OCI-LY7 (cell line): ENCODE measurements at regions not wholly inside any gene's neighbourhood (a gene's known extent, or its start where the extent isn't known, plus 50 kb on each side); places are given as distances from the start of the nearest gene placed in this dataset.

ENCODE experiments used
- BruUV-seq: library from RNA; stranded (reverse); fragments of 400-500 nt; replicated peaks from 2 replicates; lab custom pipeline; 2021; lab: Mats Ljungman, UMichigan
- CTCF ChIA-PET: fragments of 300-600 bp; sonication (Branson Sonifier 250); formaldehyde crosslinking; loops from one replicate; lab custom pipeline; 2022; ENCODE audit warnings: antibody characterized with exemption; ENCODE audit not compliant: unreplicated experiment; lab: Charles Lee
- POLR2A ChIA-PET: fragments of 300-600 bp; sonication (Branson Sonifier 250); formaldehyde crosslinking; loops from one replicate; lab custom pipeline; 2022; ENCODE audit warnings: antibody characterized with exemption; lab: Charles Lee
- DNase-seq: peaks from one replicate; pipeline ENCODE4 v3.0.0-alpha.2; 2015; ENCODE audit warnings: low spot score
- H2AFZ ChIP-seq: fragments of 200-600 bp; sonication (generic), shearing (Covaris generic); 2 replicates; pipeline ENCODE4 v1.6.1; 2014; ENCODE audit warnings: mild to moderate bottlenecking, antibody characterized with exemption, low read length, moderate library complexity
- H3K27ac ChIP-seq: fragments of 200-600 bp; sonication (generic); 2 replicates; pipeline ENCODE4 v1.5.1; 2014; ENCODE audit warnings: mixed run types, low read depth, mild to moderate bottlenecking, moderate library complexity, low read length, inconsistent platforms; ENCODE audit not compliant: poor library complexity, severe bottlenecking
- H3K36me3 ChIP-seq: fragments of 200-600 bp; sonication (generic); 2 replicates; pipeline ENCODE4 v1.6.1; 2014; ENCODE audit warnings: mild to moderate bottlenecking, antibody characterized with exemption, low read length, moderate library complexity, mixed read lengths; ENCODE audit not compliant: insufficient read depth
- H3K4me1 ChIP-seq: fragments of 200-600 bp; sonication (generic); 2 replicates; pipeline ENCODE4 v1.5.1; 2014; ENCODE audit warnings: mild to moderate bottlenecking, low read length; ENCODE audit not compliant: insufficient read depth, poor library complexity, severe bottlenecking
- H3K4me2 ChIP-seq: fragments of 200-600 bp; sonication (generic); 2 replicates; pipeline ENCODE4 v1.6.1; 2014; ENCODE audit warnings: mild to moderate bottlenecking, low read length
- H3K4me3 ChIP-seq: fragments of 200-600 bp; sonication (generic); 2 replicates; pipeline ENCODE4 v1.5.1; 2014; ENCODE audit warnings: mild to moderate bottlenecking, low read depth, low read length; ENCODE audit not compliant: poor library complexity, severe bottlenecking
- H3K79me2 ChIP-seq: fragments of 200-600 bp; sonication (generic); 2 replicates; pipeline ENCODE4 v1.6.1; 2016; ENCODE audit warnings: low read depth, mild to moderate bottlenecking, low read length, moderate library complexity, mixed read lengths; ENCODE audit not compliant: insufficient read depth
- H3K9me2 ChIP-seq: fragments of 200-600 bp; sonication (generic); 2 replicates; pipeline ENCODE4 v1.6.1; 2016; ENCODE audit warnings: mild to moderate bottlenecking, low read length, mixed read lengths; ENCODE audit not compliant: insufficient read depth
- H3K9me3 ChIP-seq: fragments of 200-600 bp; sonication (generic); 2 replicates; pipeline ENCODE4 v1.6.1; 2014; ENCODE audit warnings: mild to moderate bottlenecking, mixed run types, low read length, mixed read lengths
- H4K20me1 ChIP-seq: fragments of 200-600 bp; sonication (generic); 2 replicates; pipeline ENCODE4 v1.6.1; 2014; ENCODE audit warnings: mild to moderate bottlenecking, antibody characterized with exemption, low read length, moderate library complexity, mixed read lengths; ENCODE audit not compliant: insufficient read depth
- EZH2phosphoT487 ChIP-seq: fragments of 200-600 bp; sonication (generic); IDR thresholded peaks from 2 replicates; pipeline ENCODE4 v1.6.1; 2018; ENCODE audit warnings: low read depth, borderline replicate concordance, mild to moderate bottlenecking, mixed run types, antibody characterized with exemption, low read length, moderate library complexity, mixed read lengths
- intact Hi-C: fragments of 100-400 bp; cut with micrococcal nuclease; formaldehyde crosslinking; loops from one replicate; pipeline ENCODE4 v1.10.0; 2022; ENCODE audit not compliant: unreplicated experiment
- TF ChIP-seq, protein P1 (sequence below): fragments of 200-600 bp; sonication (generic); conservative IDR thresholded peaks from 2 replicates; pipeline ENCODE4 v1.5.1; 2014; ENCODE audit warnings: mild to moderate bottlenecking, antibody characterized with exemption, low read length, moderate library complexity, mixed read lengths

DNA sequence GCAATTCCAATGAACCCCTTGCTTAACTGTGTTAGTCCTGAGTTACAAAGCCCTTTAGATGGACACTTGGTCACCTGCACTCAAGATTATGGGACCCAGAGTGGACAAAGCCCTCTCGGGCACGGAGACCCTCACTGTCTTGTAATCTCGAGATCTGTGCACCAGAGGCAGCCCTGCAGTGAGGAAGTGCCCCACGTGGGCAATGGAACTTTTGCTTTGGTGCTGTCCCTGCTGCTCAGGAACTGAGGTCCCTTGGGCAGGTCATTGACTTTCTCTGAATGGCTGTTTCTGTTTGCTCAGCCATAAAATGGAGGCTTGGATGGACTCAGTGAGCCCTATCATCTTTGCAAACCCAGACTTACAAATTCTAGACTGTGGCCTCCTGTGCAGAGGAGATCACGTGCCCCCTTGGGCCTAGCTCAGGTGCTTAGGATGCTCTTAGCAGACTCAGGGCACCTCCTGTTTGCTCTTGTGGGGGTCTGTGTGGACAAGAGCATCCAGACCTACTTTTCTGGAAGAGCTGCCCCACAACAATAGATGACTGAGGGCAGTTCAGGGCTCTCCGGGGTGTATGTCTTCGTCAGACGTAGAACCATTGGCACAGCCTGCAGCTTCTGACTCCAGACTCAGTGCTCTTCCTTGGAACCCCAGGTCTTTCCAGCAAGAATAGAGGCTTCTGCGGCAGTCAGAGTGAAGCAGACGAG lies 94.5 kb upstream of the HS6ST1 start:
- CTCF ChIA-PET = no interaction called here
- DNase-seq = no peak

DNA sequence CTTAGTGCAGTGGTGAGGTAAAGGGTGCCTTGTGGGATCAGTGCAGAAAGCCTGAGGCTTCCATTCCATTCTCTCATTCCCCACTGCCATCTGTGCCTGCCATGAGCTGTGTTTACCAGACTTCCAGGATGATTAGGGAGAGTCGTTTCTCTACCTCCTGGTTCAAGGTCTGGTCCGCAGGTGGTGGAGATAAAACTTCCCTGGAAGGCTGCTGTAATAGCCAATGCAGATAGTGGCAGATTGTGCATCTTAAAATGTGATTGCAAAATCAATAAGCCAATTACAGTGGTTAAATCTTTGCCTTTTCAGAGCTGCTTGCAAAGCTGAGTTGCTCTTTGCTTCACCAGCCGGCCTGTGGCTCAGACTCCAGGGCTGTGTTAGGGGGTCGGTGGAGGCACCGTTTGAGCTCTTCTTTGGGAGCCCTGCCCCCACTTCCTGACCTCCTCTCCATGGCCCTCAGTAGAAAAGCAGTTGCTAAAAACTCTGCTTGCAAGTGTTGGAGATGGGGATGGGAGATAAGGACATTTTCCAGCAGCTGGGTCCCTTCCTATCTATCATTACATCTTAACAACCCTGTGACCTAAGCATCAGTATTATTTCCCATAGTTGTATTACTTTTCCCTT lies 95.2 kb upstream of the HS6ST1 start:
- TF ChIP-seq EZH2phosphoT487 = no peak
- TF ChIP-seq, protein P1, sequence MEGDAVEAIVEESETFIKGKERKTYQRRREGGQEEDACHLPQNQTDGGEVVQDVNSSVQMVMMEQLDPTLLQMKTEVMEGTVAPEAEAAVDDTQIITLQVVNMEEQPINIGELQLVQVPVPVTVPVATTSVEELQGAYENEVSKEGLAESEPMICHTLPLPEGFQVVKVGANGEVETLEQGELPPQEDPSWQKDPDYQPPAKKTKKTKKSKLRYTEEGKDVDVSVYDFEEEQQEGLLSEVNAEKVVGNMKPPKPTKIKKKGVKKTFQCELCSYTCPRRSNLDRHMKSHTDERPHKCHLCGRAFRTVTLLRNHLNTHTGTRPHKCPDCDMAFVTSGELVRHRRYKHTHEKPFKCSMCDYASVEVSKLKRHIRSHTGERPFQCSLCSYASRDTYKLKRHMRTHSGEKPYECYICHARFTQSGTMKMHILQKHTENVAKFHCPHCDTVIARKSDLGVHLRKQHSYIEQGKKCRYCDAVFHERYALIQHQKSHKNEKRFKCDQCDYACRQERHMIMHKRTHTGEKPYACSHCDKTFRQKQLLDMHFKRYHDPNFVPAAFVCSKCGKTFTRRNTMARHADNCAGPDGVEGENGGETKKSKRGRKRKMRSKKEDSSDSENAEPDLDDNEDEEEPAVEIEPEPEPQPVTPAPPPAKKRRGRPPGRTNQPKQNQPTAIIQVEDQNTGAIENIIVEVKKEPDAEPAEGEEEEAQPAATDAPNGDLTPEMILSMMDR = no peak
- no peaks in the 10 kb centered on the region for H4K20me1 ChIP-seq
- intact Hi-C loops = no loop called here
- H3K36me3 ChIP-seq = no peaks in the 10 kb centered on the region
- CTCF ChIA-PET = no interaction called here
- H3K4me2 ChIP-seq = no peak overlapping the region
- no TSS peak for BruUV-seq
- no peaks in the 10 kb centered on the region for H3K9me3 ChIP-seq
- H2AFZ ChIP-seq = no peak overlapping the region
- H3K4me3 ChIP-seq = no peak overlapping the region
- H3K9me2 ChIP-seq = no peaks in the 10 kb centered on the region
- POLR2A ChIA-PET = interaction anchor here (0.7 kb wide), 2 partner anchors 30 to 42 kb away, joined by 4 read pairs; no protein-coding TSS in a partner anchor
- DNase-seq = no peak
- no peaks in the 10 kb centered on the region for H3K79me2 ChIP-seq
- H3K27ac ChIP-seq = no peak overlapping the region
- H3K4me1 ChIP-seq = no peaks in the 10 kb centered on the region

More for the DNA sequence above, 94.5 kb upstream of the HS6ST1 start:
- Histone ChIP-seq H3K9me2 (no peaks in the 10 kb centered on the region), H3K4me2 (no peak overlapping the region), H3K9me3 (no peaks in the 10 kb centered on the region), H3K36me3 (no peaks in the 10 kb centered on the region), H3K79me2 (no peaks in the 10 kb centered on the region), H3K27ac (no peak overlapping the region), H3K4me1 (no peaks in the 10 kb centered on the region), H3K4me3 (no peak overlapping the region), H2AFZ (no peak overlapping the region), H4K20me1 (no peaks in the 10 kb centered on the region)
- POLR2A ChIA-PET = no interaction called here
- TF ChIP-seq, protein P1 = no peak
- TF ChIP-seq EZH2phosphoT487 = no peak
- BruUV-seq = no TSS peak
- intact Hi-C loops = no loop called here

DNA sequence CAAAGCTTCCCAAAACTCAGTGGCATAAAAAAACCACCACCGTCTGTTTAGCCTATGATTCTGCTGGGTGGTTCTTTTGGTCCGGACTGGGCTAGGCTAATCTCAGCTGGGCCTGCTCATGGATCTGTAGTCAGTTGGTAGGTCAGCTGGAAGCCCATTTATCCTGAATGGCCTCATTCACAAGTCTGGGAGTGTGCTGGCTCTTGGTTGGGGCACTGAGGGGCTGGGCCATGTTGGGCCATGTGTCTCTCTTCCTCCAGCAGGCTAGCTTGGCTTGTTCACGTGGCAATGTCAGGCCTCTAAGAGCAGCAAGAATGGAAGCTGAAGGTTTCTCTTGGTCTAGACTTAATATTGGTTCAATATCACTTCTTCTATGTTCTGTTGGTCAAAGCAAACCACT lies 95.7 kb upstream of the HS6ST1 start:
- POLR2A ChIA-PET = interaction anchor here (0.6 to 0.7 kb wide), 3 partner anchors 17 to 42 kb away, joined by 4 read pairs; no protein-coding TSS in a partner anchor
- Histone ChIP-seq H3K4me2 (no peak overlapping the region), H3K79me2 (no peaks in the 10 kb centered on the region), H3K27ac (no peak overlapping the region), H3K36me3 (no peaks in the 10 kb centered on the region), H3K4me1 (no peaks in the 10 kb centered on the region), H3K9me3 (no peaks in the 10 kb centered on the region), H4K20me1 (no peaks in the 10 kb centered on the region), H3K4me3 (no peak overlapping the region), H2AFZ (no peak overlapping the region), H3K9me2 (no peaks in the 10 kb centered on the region)
- no TSS peak for BruUV-seq
- intact Hi-C loops = no loop called here
- no peak for TF ChIP-seq EZH2phosphoT487
- DNase-seq = no peak
- CTCF ChIA-PET = no interaction called here
